ENCODE measurements at regions not wholly inside any gene's neighbourhood (a gene's known extent, or its start where the extent isn't known, plus 50 kb on each side); places are given as distances from the start of the nearest gene placed in this dataset.
A peak's percentile ranks its signal among the peaks of the same experiment; 100 is the strongest.

DNA sequence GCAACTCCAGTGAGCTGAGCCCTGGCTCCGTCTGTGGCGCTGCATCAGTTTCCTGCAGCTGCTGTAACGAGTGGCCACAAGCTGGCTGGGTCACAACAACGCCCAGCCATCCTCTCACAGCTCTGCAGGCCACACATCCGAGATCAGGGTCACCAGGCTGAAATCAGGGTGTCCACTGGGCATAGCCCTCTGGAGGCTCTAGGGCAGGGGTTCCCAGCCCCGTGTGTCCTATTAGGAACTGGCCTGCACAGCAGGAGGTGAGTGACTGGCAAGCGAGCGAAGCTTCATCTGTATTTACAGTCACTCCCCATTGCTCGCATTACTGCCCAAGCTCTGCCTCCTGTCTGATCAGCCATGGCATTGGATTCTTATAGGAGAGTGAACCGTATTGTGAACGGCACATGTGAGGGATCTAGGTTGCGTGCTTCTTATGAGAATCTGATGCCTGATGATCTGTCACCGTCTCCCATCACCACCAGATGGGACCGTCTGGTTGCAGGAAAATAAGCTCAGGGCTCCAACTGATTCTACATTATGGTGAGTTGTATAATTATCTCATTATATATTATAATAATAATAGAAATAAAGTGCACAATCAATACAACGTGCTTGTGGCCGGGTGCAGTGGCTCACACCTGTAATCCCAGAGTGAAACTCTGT, 176.5 kb downstream of the SEC14L1 start:
- 89% methylated on average over 5 of the region's 16 CpGs for WGBS (ENCODE audit: insufficient coverage)
- Histone ChIP-seq H3K27me3 (ENCODE audit: control insufficient read depth, insufficient read depth, low read length) (peaks cover 9% of the 10 kb centered on the region), H3K4me3 (ENCODE audit: low read length) (no peak overlapping the region), H3K4me1 (ENCODE audit: control insufficient read depth, insufficient read depth, low read length) (peaks cover 57% of the 10 kb centered on the region), H3K9me3 (replicated peaks; ENCODE audit: control insufficient read depth, low read depth, low read length) (no peaks in the 10 kb centered on the region), H3K36me3 (ENCODE audit: control insufficient read depth, insufficient read depth, low read length) (no peaks in the 10 kb centered on the region), H3K27ac (ENCODE audit: low read length) (no peak overlapping the region)
- DNase-seq = peak; percentile 9

DNA sequence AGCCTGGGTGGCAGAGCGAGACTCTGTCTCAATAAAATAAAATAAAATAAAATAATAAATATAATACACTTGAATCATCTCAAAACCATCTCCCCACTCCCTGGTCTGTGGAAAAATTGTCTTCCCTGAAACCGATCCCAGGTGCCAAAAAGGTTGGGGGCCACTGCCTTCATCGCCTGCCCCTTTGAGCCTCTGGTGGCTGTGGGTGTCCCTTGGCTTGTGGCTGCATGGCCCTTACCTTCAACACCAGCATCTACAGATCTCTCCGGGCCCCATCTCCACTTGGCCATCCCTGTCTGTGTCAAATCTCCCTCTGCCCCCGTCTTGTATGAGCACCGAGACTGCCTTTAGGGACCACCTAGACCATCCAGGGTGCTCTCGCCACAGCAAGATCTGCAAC, 177.3 kb downstream of the SEC14L1 start:
- Histone ChIP-seq H3K27ac (ENCODE audit: low read length) (no peak overlapping the region), H3K36me3 (ENCODE audit: control insufficient read depth, insufficient read depth, low read length) (no peaks in the 10 kb centered on the region), H3K27me3 (ENCODE audit: control insufficient read depth, insufficient read depth, low read length) (peaks cover 9% of the 10 kb centered on the region), H3K4me3 (ENCODE audit: low read length) (no peak overlapping the region), H3K9me3 (replicated peaks; ENCODE audit: control insufficient read depth, low read depth, low read length) (no peaks in the 10 kb centered on the region), H3K4me1 (ENCODE audit: control insufficient read depth, insufficient read depth, low read length) (peaks cover 57% of the 10 kb centered on the region)
- peak; percentile 15 for DNase-seq
- WGBS (ENCODE audit: insufficient coverage) = 90% methylated on average over 6 of the region's 7 CpGs

DNA sequence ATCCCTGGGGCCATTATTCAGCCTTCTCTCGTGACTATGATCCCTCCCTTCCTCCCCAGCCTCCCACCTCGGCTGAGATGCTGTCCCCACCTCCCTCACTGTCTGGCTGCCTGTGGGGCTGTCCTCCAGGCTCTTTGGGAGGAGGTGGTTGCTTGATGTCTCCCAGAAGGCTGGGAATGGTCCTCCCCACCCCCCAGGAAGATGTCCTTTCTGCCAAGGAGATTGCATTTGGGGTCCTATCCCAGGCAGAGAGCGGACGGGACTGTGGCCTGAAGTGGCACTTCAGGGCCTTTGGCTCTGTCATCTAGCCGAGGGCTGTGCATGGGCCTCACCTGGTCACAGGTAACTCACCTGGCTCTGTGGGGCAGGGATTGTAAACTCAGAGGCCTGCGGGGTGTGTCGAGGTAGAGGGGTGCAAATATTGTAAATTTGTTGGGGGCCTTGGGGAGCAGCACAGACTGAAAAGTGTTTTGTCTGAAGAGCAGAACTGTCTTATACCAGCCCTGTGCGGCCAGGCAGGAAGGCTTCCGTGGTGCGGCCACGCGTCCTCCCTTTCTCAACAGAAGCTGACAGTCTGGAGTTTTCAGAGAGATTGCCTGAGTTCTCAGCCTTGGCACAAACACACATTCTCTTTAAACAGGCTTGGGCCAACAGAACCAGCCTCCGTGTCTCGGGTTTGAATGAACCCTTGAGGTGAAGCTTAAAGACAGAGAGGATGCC, 177.9 kb downstream of the SEC14L1 start:
- 62% methylated on average over 10 of the region's 14 CpGs for WGBS (ENCODE audit: insufficient coverage)
- no peak overlapping the region for H3K4me3 ChIP-seq (ENCODE audit: low read length)
- H3K9me3 ChIP-seq (replicated peaks; ENCODE audit: control insufficient read depth, low read depth, low read length) = no peaks in the 10 kb centered on the region
- DNase-seq = peak; percentile 57
- no peaks in the 10 kb centered on the region for H3K36me3 ChIP-seq (ENCODE audit: control insufficient read depth, insufficient read depth, low read length)
- peak overlapping the region; percentile 92 for H3K27ac ChIP-seq (ENCODE audit: low read length)
- H3K27me3 ChIP-seq (ENCODE audit: control insufficient read depth, insufficient read depth, low read length) = peaks cover 9% of the 10 kb centered on the region
- peaks cover 57% of the 10 kb centered on the region for H3K4me1 ChIP-seq (ENCODE audit: control insufficient read depth, insufficient read depth, low read length)

DNA sequence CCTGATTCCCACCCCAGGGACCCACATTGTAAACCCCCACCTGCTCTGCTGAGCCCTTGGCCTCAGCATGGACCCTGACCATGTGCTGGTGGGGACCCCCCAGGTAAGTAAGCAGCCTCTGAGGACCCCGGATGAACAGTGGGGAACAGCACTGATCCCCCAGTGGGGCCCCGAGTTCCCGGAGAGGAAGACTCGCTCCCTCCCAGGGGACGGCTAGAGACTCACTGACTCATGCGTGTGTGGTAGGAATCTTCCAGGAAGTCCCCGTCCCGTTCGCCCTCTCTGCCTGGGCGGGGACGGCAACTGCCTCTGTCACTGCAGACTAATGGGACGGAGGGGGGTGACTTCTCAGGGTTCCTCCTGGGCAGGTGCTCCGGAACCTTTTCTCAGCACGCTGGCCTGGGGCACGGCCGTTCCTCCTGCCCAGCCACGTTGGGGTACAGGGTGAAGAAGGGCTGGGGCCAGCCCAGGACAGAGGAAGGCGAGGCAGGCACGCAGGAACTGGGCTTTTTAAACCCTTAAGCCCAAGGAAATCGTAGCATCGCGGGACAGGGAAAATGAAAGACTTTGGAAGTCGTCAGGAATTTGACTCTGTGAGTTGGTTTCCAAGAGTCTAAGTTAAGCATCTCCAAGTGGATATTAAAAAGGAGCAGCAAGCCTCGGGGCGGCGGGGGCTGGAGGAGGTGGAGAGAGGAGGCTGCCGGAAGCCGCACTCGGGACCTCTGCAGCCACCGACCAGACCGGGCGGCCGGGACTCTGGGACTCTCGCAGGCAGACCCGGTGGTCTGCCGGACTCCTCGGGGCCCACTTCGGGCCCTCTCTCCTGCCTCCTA, 178.7 kb downstream of the SEC14L1 start:
- H3K4me1 ChIP-seq (ENCODE audit: control insufficient read depth, insufficient read depth, low read length) = peaks cover 61% of the 10 kb centered on the region
- no peaks in the 10 kb centered on the region for H3K36me3 ChIP-seq (ENCODE audit: control insufficient read depth, insufficient read depth, low read length)
- DNase-seq = peak; percentile 91
- H3K27ac ChIP-seq (ENCODE audit: low read length) = peak overlapping the region; percentile 92
- H3K27me3 ChIP-seq (ENCODE audit: control insufficient read depth, insufficient read depth, low read length) = peaks cover 9% of the 10 kb centered on the region
- peak overlapping the region; percentile 41 for H3K4me3 ChIP-seq (ENCODE audit: low read length)
- no peaks in the 10 kb centered on the region for H3K9me3 ChIP-seq (replicated peaks; ENCODE audit: control insufficient read depth, low read depth, low read length)
- WGBS (ENCODE audit: insufficient coverage) = 10% methylated on average over 31 of the region's 38 CpGs

DNA sequence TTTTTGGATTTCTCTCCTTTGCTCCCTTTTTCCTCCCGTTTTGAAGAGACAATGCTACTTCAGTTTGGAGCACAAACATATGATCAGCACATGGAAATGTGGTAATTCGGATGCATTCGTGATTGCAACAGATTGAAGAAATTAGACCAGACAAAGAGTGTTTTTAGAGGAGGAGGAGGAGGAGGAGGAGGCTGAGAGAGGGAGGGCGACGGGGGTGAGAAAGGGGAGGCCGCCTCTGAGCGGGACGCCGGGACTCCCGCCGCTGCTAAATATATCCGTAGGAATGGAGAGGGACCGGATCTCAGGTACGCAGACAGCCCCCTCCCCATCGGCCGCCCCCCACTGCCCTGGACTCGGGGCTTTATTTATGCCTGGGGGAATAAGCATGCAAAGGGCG, 179.3 kb downstream of the SEC14L1 start:
- H3K27ac ChIP-seq (ENCODE audit: low read length) = peak overlapping the region; percentile 92
- DNase-seq = peak; percentile 77
- 11% methylated on average over 5 of the region's 18 CpGs for WGBS (ENCODE audit: insufficient coverage)

DNA sequence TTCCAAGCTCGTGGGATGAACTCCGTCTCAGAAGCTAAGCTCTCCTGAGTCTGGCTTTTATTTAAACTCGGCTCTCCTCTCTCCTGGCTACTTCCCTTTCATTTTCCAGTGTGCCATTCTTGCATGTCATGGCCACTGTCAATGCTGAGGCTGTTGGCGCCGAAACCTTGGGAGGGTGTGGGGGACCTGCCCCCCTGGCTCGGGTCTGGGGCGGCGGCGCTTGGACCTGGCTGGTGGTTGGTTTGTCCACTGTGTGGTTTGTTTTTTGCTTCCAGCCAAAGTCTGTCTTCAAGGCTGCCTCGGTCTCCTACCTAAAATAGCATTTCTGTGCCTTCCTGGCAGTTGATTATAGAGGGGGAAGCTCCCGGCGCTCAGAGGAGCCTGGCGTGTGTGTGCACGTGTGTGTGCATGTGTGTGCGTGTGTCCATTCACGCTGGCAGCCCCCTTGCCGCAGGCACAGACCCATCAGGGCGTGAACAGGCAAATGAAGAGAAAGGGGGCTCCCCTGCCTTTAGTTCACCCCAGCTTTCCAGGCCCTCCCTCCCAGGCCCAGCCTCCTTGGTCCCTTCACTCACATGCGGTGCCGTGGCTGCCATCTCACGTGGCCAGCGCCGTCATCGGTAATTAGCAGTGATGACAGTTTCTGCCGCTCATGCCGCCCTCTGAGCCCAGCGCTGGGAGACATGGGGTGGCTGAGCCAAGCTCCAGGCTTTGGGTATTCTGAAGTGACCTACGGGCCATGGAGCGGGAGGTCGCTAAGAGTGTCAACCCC, 179.9 kb downstream of the SEC14L1 start:
- Histone ChIP-seq H3K9me3 (replicated peaks; ENCODE audit: control insufficient read depth, low read depth, low read length) (no peaks in the 10 kb centered on the region), H3K4me3 (ENCODE audit: low read length) (peak overlapping the region; percentile 41), H3K27me3 (ENCODE audit: control insufficient read depth, insufficient read depth, low read length) (peaks cover 9% of the 10 kb centered on the region), H3K36me3 (ENCODE audit: control insufficient read depth, insufficient read depth, low read length) (no peaks in the 10 kb centered on the region), H3K4me1 (ENCODE audit: control insufficient read depth, insufficient read depth, low read length) (peaks cover 66% of the 10 kb centered on the region), H3K27ac (ENCODE audit: low read length) (peak overlapping the region; percentile 92)
- WGBS (ENCODE audit: insufficient coverage) = 56% methylated on average over 23 of the region's 30 CpGs
- DNase-seq = peak; percentile 57

More for the DNA sequence above, 179.3 kb downstream of the SEC14L1 start:
- H3K36me3 ChIP-seq (ENCODE audit: control insufficient read depth, insufficient read depth, low read length) = no peaks in the 10 kb centered on the region
- H3K4me3 ChIP-seq (ENCODE audit: low read length) = peak overlapping the region; percentile 41
- H3K9me3 ChIP-seq (replicated peaks; ENCODE audit: control insufficient read depth, low read depth, low read length) = no peaks in the 10 kb centered on the region
- H3K27me3 ChIP-seq (ENCODE audit: control insufficient read depth, insufficient read depth, low read length) = peaks cover 9% of the 10 kb centered on the region
- peaks cover 61% of the 10 kb centered on the region for H3K4me1 ChIP-seq (ENCODE audit: control insufficient read depth, insufficient read depth, low read length)

DNA sequence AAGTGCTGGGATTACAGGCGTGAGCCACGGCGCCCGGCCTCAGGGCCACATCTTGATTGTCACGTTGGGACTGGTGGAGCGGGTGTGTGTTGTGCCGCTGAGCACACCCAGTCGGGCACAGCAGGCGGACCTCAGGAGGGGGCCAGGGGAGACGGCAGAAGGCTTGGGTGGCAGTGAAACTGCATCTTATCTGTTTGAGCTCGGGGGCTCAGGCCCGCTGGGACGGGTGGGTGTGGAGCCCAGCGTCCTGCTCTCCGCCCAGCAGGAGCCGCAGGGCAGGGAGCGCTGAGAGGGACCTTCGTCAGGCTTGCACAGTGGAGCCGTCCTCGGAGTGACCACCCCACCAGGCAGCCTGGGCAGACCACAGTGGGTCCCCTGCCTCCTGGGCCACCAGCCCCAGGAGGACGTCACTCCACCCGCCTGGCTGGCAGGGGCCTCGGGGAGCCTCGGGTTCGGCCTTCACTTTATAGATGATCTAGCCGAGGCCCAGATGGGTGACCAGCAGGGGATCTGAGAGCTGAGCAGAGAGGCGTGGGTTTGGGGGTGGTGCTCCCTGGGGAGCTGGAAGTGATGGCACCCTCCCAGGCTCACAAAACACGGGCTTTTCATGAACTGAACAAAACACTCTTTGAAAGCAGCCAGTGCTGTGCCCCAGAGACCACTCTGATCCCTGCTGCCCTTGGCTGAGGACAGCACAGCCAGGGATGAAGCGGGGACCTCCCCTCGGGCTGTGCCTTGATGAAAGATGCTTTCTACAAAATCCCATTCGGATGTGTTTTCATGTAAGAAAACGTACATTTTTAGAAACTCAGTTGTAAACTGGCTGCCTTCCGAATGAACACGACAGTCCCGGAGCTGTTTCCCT, 181.1 kb downstream of the SEC14L1 start:
- H3K9me3 ChIP-seq (replicated peaks; ENCODE audit: control insufficient read depth, low read depth, low read length) = no peaks in the 10 kb centered on the region
- no peak overlapping the region for H3K4me3 ChIP-seq (ENCODE audit: low read length)
- H3K27ac ChIP-seq (ENCODE audit: low read length) = peak overlapping the region; percentile 29
- peaks cover 9% of the 10 kb centered on the region for H3K27me3 ChIP-seq (ENCODE audit: control insufficient read depth, insufficient read depth, low read length)
- 77% methylated on average over 33 of the region's 35 CpGs for WGBS (ENCODE audit: insufficient coverage)
- peaks cover 65% of the 10 kb centered on the region for H3K4me1 ChIP-seq (ENCODE audit: control insufficient read depth, insufficient read depth, low read length)
- peak; percentile 37 for DNase-seq
- no peaks in the 10 kb centered on the region for H3K36me3 ChIP-seq (ENCODE audit: control insufficient read depth, insufficient read depth, low read length)

DNA sequence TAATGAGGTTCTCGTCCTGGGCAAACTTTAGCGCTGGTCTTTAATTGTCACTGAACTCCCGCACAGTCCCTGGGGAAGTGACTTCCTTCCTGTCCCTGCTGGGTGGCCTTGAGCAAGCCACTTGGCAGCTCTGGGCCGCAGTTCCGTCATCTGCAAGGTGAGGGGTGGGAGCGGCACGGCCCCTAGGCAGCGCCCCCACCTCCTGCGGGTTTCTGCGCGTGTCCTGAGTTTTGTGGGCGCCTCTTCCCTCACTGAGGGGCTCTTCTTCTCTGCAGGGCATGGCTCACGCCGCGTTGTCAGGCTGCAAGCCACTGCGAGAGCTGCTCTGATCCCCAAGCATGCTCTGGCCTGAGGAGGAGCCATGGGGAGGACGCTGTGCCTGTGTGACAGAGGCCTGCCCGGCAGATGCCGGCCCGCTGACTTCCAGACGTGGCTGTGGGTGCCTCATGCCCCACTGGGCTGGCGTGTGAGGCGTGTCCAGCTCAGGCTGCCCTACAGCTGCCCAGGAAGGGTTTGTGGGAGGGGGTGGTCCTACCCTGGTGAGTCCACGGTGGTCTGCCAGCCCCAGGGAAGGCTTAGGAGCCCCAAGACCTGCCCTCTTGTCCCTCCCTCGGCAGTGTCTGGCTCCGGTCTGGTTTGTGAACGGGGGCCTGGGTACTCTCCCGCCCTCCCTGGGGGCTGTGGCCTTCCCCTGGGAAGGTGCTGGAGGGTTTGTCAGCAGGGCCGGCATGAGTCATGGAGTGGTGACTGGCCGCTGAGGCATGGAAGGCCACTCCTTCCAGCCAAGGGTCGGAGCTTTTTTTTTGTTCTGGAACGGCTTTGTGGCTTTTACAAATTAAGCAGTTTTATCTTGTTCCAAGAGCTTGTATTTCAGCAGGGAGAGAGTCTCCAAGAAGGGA, 182.0 kb downstream of the SEC14L1 start:
- DNase-seq = peak; percentile 90
- peaks cover 9% of the 10 kb centered on the region for H3K27me3 ChIP-seq (ENCODE audit: control insufficient read depth, insufficient read depth, low read length)

More for the DNA sequence above, 182.0 kb downstream of the SEC14L1 start:
- Histone ChIP-seq H3K9me3 (replicated peaks; ENCODE audit: control insufficient read depth, low read depth, low read length) (no peaks in the 10 kb centered on the region), H3K27ac (ENCODE audit: low read length) (peak overlapping the region; percentile 89), H3K4me3 (ENCODE audit: low read length) (no peak overlapping the region), H3K4me1 (ENCODE audit: control insufficient read depth, insufficient read depth, low read length) (peaks cover 65% of the 10 kb centered on the region), H3K36me3 (ENCODE audit: control insufficient read depth, insufficient read depth, low read length) (no peaks in the 10 kb centered on the region)
- 51% methylated on average over 16 of the region's 32 CpGs for WGBS (ENCODE audit: insufficient coverage)

Measured in muscle of leg (tissue), 3 donors.